Naive thymus-derived CD4-positive, alpha-beta T cell (primary cell): ENCODE measurements at regions not wholly inside any gene's neighbourhood (a gene's known extent, or its start where the extent isn't known, plus 50 kb on each side); places are given as distances from the start of the nearest gene placed in this dataset.
"Not testable (repeated sequence)": the region's sequence is repeated elsewhere in the genome, so short reads cannot be mapped to it uniquely, and the experiment has no call there.

Source experiments
- ATAC-seq: fragments of 150-1000 bp; cut with Tn5 transposase; 2 replicates; pipeline ENCODE4 v1.10.0; 2021; ENCODE audit warnings: mild to moderate bottlenecking, moderate library complexity
- CTCF ChIA-PET: fragments of 350-600 bp; sonication (Branson Sonifier 250); formaldehyde crosslinking; loops from one replicate; lab custom pipeline; 2021; ENCODE audit warnings: antibody characterized with exemption; lab: Charles Lee
- POLR2A ChIA-PET: fragments of 350-600 bp; sonication (Branson Sonifier 250); formaldehyde crosslinking; loops from one replicate; lab custom pipeline; 2021; ENCODE audit warnings: antibody characterized with exemption, inconsistent platforms; lab: Charles Lee
- DNase-seq, 9 donors: peaks; one replicate each; pipeline versions ENCODE4 v3.0.0 to v3.0.0-alpha.2; 2020 to 2022; ENCODE audit warnings: mixed read lengths in 1 of 9
- H3K27ac ChIP-seq: one replicate; pipeline ENCODE4 v1.7.0; 2013; ENCODE audit warnings: mild to moderate bottlenecking, low read depth, low read length, moderate library complexity
- H3K27me3 ChIP-seq, 2 donors: one replicate each; pipeline ENCODE4 v1.7.0; 2013; ENCODE audit warnings: low read length in 2 of 2, mild to moderate bottlenecking in 2 of 2, moderate library complexity in 2 of 2; ENCODE audit not compliant: control insufficient read depth in 2 of 2, insufficient read depth in 2 of 2
- H3K36me3 ChIP-seq, 3 experiments: 1 replicate in 2 of 3; 2 replicates in 1 of 3; pipeline ENCODE4 v1.7.0; 2013; ENCODE audit warnings: low read length in 3 of 3, mild to moderate bottlenecking in 3 of 3, moderate library complexity in 1 of 3; ENCODE audit not compliant: insufficient read depth in 3 of 3, control insufficient read depth in 2 of 3
- H3K4me1 ChIP-seq, 2 donors: one replicate each; pipeline ENCODE4 v1.7.0; 2013; ENCODE audit warnings: low read length in 2 of 2, mild to moderate bottlenecking in 2 of 2, moderate library complexity in 1 of 2; ENCODE audit not compliant: control insufficient read depth in 2 of 2, insufficient read depth in 2 of 2
- H3K4me3 ChIP-seq: 2 replicates; pipeline ENCODE4 v1.7.0; 2013; ENCODE audit warnings: mild to moderate bottlenecking, low read length
- H3K9me3 ChIP-seq, 3 experiments: 1 replicate in 2 of 3; 2 replicates in 1 of 3; pipeline ENCODE4 v1.7.0; 2013; ENCODE audit warnings: low read length in 3 of 3; ENCODE audit not compliant: control insufficient read depth in 2 of 3
- H3K27ac Mint-ChIP-seq, 9 donors: one replicate each; pipeline ENCODE4 v1.8.0; 2020 to 2022; ENCODE audit warnings: mixed read lengths in 9 of 9, mild to moderate bottlenecking in 8 of 9, moderate library complexity in 5 of 9, inconsistent platforms in 2 of 9
- H3K27me3 Mint-ChIP-seq, 5 donors: one replicate each; pipeline ENCODE4 v1.8.0; 2021 to 2022; ENCODE audit warnings: mixed read lengths in 5 of 5, mild to moderate bottlenecking in 1 of 5
- H3K36me3 Mint-ChIP-seq, 5 donors: one replicate each; pipeline ENCODE4 v1.8.0; 2020 to 2022; ENCODE audit warnings: mixed read lengths in 5 of 5, mild to moderate bottlenecking in 3 of 5, inconsistent platforms in 1 of 5
- H3K4me1 Mint-ChIP-seq, 7 donors: one replicate each; pipeline ENCODE4 v1.8.0; 2020 to 2022; ENCODE audit warnings: mixed read lengths in 7 of 7, mild to moderate bottlenecking in 3 of 7, inconsistent platforms in 1 of 7
- H3K4me3 Mint-ChIP-seq, 10 donors: one replicate each; pipeline ENCODE4 v1.8.0; 2020 to 2022; ENCODE audit warnings: mild to moderate bottlenecking in 10 of 10, mixed read lengths in 10 of 10, moderate library complexity in 6 of 10, inconsistent platforms in 2 of 10
- H3K9me3 Mint-ChIP-seq, 11 donors: one replicate each; pipeline ENCODE4 v1.8.0; 2020 to 2022; ENCODE audit warnings: mixed read lengths in 11 of 11, mild to moderate bottlenecking in 4 of 11, inconsistent platforms in 1 of 11, moderate library complexity in 1 of 11
- intact Hi-C, 2 donors: fragments of 100-400 bp; cut with micrococcal nuclease; formaldehyde crosslinking; loops; one replicate each; pipeline ENCODE4 v1.15.1; 2023

DNA sequence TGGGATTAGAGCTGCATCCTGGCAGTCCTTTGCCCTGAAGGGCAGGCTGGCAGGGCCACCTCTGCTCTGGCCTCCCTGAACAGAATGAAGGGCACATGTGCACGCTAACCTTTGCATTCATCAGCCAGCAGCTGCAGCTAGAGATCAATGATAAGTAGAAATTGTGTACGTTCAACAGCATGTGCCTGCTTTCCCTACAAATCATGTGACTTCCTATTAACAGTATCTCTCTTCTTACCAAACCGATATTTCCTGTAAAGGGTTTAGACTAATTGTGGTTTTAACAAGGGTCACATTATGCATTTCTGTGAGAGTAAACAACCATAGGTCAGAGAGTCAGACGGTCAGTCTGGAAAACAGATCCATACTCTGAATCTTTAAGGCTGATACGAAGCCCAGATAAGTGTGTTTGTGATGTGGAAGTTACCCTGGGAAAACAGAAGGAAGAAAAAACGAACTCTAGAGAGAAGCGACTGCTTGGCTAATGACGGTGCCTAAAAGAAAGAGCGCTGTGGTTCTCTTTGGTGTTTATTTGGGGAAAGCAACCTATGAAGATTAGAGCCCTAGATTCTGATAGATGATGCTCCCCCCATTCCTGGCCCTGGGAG lies 219.4 kb downstream of the MAF start:
- ChIA-PET CTCF (no interaction called here), POLR2A (no interaction called here)
- H3K36me3 ChIP-seq, result no peaks in the 10 kb centered on the region
- Mint-ChIP-seq H3K27me3 (peaks cover 0 to 7% (median 3%) of the 10 kb centered on the region in 5 donors), H3K4me1 (peaks cover 13 to 28% (median 25%) of the 10 kb centered on the region in 7 donors), H3K27ac (peak overlapping the region in 7 of 9 donors; percentile 10 to 77 (median 20)), H3K4me3 (peak overlapping the region; percentile 25 to 81 (median 72)), H3K9me3 (peaks cover 0 to 17% (median 0%) of the 10 kb centered on the region in 11 donors), H3K36me3 (peaks cover 0 to 7% (median 0%) of the 10 kb centered on the region in 5 donors)
- intact Hi-C loops, result loop anchor here in 1 of 2 donors (10.0 kb wide), 1 partner anchor 106 kb away; no protein-coding TSS in a partner anchor
- peak overlapping the region; percentile 27 for H3K4me3 ChIP-seq
- peaks cover 14 to 31% of the 10 kb centered on the region in 2 donors for H3K4me1 ChIP-seq
- H3K27ac ChIP-seq, result no peak overlapping the region
- peak; percentile 68 for ATAC-seq
- peak in 1 of 9 donors; percentile 1 for DNase-seq
- no peaks in the 10 kb centered on the region for H3K27me3 ChIP-seq
- H3K9me3 ChIP-seq, result no peaks in the 10 kb centered on the region

DNA sequence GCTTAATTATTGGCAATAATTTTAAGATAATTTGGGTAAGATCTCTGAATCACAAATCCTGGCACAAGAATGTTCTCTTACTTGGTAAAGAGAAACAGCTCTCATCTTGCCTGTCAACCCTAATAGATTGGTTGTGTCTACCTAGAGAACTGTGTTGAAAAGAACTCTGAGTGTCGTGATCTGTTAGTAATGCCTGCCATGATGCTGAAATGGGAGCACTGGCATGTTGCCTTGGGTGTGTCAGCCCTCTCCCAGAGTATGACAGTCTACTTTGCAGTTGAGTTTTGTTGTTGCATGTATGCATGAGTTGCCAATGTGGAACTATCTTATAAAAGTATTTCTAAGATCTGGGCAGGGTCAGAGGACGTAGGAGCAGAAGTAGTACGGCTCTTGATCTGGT lies 221.4 kb downstream of the MAF start:
- Histone ChIP-seq H3K36me3 (no peaks in the 10 kb centered on the region), H3K4me3 (no peak overlapping the region), H3K27ac (no peak overlapping the region), H3K4me1 (peaks cover 14 to 31% of the 10 kb centered on the region in 2 donors), H3K27me3 (no peaks in the 10 kb centered on the region), H3K9me3 (no peaks in the 10 kb centered on the region)
- Mint-ChIP-seq H3K4me3 (no peak overlapping the region), H3K4me1 (peaks cover 13 to 28% (median 25%) of the 10 kb centered on the region in 7 donors), H3K9me3 (peaks cover 0 to 27% (median 3%) of the 10 kb centered on the region in 11 donors), H3K27ac (no peak overlapping the region), H3K27me3 (peaks cover 0 to 17% (median 7%) of the 10 kb centered on the region in 5 donors), H3K36me3 (peaks cover 0 to 14% (median 4%) of the 10 kb centered on the region in 5 donors)
- DNase-seq (no peak), ATAC-seq (no peak)
- ChIA-PET CTCF (no interaction called here), POLR2A (no interaction called here)
- intact Hi-C loops, result no loop called here

GRCh38 chr16:79377082-79377481 lies 223.5 kb downstream of the MAF start:
- Mint-ChIP-seq H3K9me3 (peaks cover 0 to 28% (median 5%) of the 10 kb centered on the region in 11 donors), H3K27me3 (peaks cover 0 to 18% (median 7%) of the 10 kb centered on the region in 5 donors), H3K36me3 (peaks cover 0 to 17% (median 5%) of the 10 kb centered on the region in 5 donors), H3K4me1 (peaks cover 13 to 26% (median 20%) of the 10 kb centered on the region in 7 donors)
- H3K27me3 ChIP-seq, H3K4me3 Mint-ChIP-seq, H3K4me3 ChIP-seq, CTCF ChIA-PET, POLR2A ChIA-PET, ATAC-seq, DNase-seq, H3K27ac ChIP-seq, intact Hi-C loops, H3K9me3 ChIP-seq, H3K36me3 ChIP-seq, H3K27ac Mint-ChIP-seq: not testable (repeated sequence)
- H3K4me1 ChIP-seq, result peaks cover 14 to 28% of the 10 kb centered on the region in 2 donors

DNA sequence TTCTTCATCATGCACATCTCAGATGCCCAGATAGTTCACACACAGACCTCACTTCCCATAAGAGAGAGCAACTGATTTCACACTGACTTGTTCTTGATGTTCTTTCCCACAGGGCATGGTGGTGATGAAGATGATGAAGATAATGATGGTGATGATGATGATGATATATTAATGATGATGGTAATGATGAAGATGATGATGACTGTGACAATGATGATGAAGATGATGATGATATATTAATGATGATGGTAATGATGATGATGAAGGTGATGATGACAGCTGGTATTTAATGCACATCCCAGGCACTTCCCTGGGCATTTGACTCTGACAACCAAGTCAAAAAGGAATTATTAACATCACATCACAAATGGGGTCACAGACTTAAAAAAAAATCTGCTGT lies 225.2 kb downstream of the MAF start:
- H3K27me3 ChIP-seq, result no peaks in the 10 kb centered on the region
- intact Hi-C loops, result no loop called here
- ChIA-PET CTCF (no interaction called here), POLR2A (no interaction called here)
- peaks cover 4 to 31% (median 10%) of the 10 kb centered on the region in 11 donors for H3K9me3 Mint-ChIP-seq
- H3K27me3 Mint-ChIP-seq, result peaks cover 0 to 18% (median 5%) of the 10 kb centered on the region in 5 donors
- DNase-seq (no peak), ATAC-seq (no peak)
- H3K4me1 Mint-ChIP-seq, result peaks cover 0 to 15% (median 4%) of the 10 kb centered on the region in 7 donors
- H3K4me1 ChIP-seq, result peaks cover 1 to 13% of the 10 kb centered on the region in 2 donors
- H3K27ac Mint-ChIP-seq, result no peak overlapping the region
- H3K4me3 Mint-ChIP-seq, result no peak overlapping the region
- no peak overlapping the region for H3K4me3 ChIP-seq
- peaks cover 0 to 7% (median 0%) of the 10 kb centered on the region in 3 experiments for H3K9me3 ChIP-seq
- H3K27ac ChIP-seq, result no peak overlapping the region
- no peaks in the 10 kb centered on the region for H3K36me3 ChIP-seq
- H3K36me3 Mint-ChIP-seq, result peaks cover 0 to 24% (median 9%) of the 10 kb centered on the region in 5 donors

DNA sequence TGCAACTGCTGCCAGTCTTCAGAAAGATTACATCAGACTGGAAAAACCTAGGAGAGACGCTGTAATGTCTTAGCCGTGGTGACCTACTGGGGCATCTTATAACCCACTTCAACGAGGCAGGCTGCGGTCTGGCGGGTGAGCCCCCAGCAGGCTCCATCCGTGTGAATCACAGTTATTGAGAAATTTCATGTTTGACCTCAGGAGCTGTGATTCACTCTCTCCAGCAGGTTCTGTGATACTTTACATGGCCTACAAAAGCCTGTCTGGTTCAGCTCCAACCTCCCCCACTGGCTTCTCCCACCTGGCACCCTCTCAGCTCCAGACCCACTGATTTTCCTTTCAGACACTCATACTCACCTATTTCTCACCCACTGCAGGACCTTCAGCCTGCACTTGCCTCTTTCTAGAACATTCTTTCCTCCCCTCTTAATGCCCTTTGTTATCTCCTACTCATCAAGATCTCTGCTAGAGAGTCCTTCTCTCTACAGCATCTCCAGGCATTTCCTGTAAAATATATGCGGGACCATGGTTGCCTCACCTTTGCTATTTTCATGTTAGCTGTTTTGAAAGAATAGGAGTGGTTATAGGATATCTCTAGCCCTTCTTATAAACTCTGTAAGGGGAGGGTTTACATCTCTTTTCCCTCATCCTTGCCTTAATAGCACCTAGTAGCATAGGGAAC lies 227.9 kb downstream of the MAF start:
- DNase-seq (no peak), ATAC-seq (peak; percentile 53)
- H3K4me1 ChIP-seq, result peaks cover 0 to 4% of the 10 kb centered on the region in 2 donors
- no peaks in the 10 kb centered on the region for H3K36me3 ChIP-seq
- H3K27ac Mint-ChIP-seq, result no peak overlapping the region
- H3K27me3 Mint-ChIP-seq, result peaks cover 0 to 13% (median 3%) of the 10 kb centered on the region in 5 donors
- no peak overlapping the region for H3K27ac ChIP-seq
- ChIA-PET CTCF (no interaction called here), POLR2A (no interaction called here)
- H3K4me3 ChIP-seq, result no peak overlapping the region
- intact Hi-C loops, result no loop called here
- H3K27me3 ChIP-seq, result no peaks in the 10 kb centered on the region
- peaks cover 0 to 7% (median 0%) of the 10 kb centered on the region in 3 experiments for H3K9me3 ChIP-seq
- H3K4me3 Mint-ChIP-seq, result no peak overlapping the region
- peaks cover 0 to 25% (median 9%) of the 10 kb centered on the region in 5 donors for H3K36me3 Mint-ChIP-seq
- peaks cover 4 to 30% (median 10%) of the 10 kb centered on the region in 11 donors for H3K9me3 Mint-ChIP-seq
- H3K4me1 Mint-ChIP-seq, result peaks cover 0 to 10% (median 4%) of the 10 kb centered on the region in 7 donors

- Histone ChIP-seq H3K27me3 (no peaks in the 10 kb centered on the region), H3K4me1 (peaks cover 0 to 4% of the 10 kb centered on the region in 2 donors), H3K27ac (no peak overlapping the region), H3K4me3 (no peak overlapping the region), H3K36me3 (no peaks in the 10 kb centered on the region), H3K9me3 (peaks cover 0 to 7% (median 0%) of the 10 kb centered on the region in 3 experiments)
- ChIA-PET CTCF (no interaction called here), POLR2A (no interaction called here)
- peak; percentile 54 for ATAC-seq
- Mint-ChIP-seq H3K9me3 (peaks cover 4 to 26% (median 10%) of the 10 kb centered on the region in 11 donors), H3K4me1 (peaks cover 0 to 10% (median 4%) of the 10 kb centered on the region in 7 donors), H3K4me3 (peak overlapping the region in 1 of 10 donors; percentile 18), H3K27me3 (peaks cover 0 to 11% (median 3%) of the 10 kb centered on the region in 5 donors), H3K36me3 (peaks cover 0 to 24% (median 9%) of the 10 kb centered on the region in 5 donors), H3K27ac (no peak overlapping the region)
- intact Hi-C loops, result no loop called here
- peak in 3 of 9 donors; percentile 5 to 23 (median 17) for DNase-seq
Observed at GRCh38 chr16:79370736-79371135, 229.8 kb downstream of the MAF start.
